B cell (primary cell): ENCODE measurements at regions not wholly inside any gene's neighbourhood (a gene's known extent, or its start where the extent isn't known, plus 50 kb on each side); places are given as distances from the start of the nearest gene placed in this dataset.

ENCODE experiments used
- ATAC-seq: fragments of 200-7000 bp; cut with Tn5 transposase; one replicate; pipeline ENCODE4 v1.10.0; 2021; ENCODE audit warnings: low read depth, mild to moderate bottlenecking, moderate number of reproducible peaks, moderate library complexity
- CTCF ChIA-PET: fragments of 350-600 bp; sonication (Branson Sonifier 250); formaldehyde crosslinking; loops from one replicate; lab custom pipeline; 2021; ENCODE audit warnings: antibody characterized with exemption, inconsistent platforms; lab: Charles Lee
- POLR2A ChIA-PET: fragments of 350-600 bp; sonication (Branson Sonifier 250); formaldehyde crosslinking; loops from one replicate; lab custom pipeline; 2021; ENCODE audit warnings: antibody characterized with exemption; lab: Charles Lee
- DNase-seq: peaks from one replicate; pipeline ENCODE4 v3.0.0; 2013
- H2AFZ ChIP-seq: 2 replicates; pipeline ENCODE4 v1.6.1; 2012; ENCODE audit warnings: mild to moderate bottlenecking, low read depth, low read length; ENCODE audit not compliant: insufficient read depth, poor library complexity, severe bottlenecking
- H3K27ac ChIP-seq, 2 donors: 1 replicate in 1 of 2; 2 replicates in 1 of 2; pipeline ENCODE4 v1.5.1; 2012 to 2013; ENCODE audit warnings: low read length in 2 of 2, mild to moderate bottlenecking in 2 of 2, moderate library complexity in 1 of 2
- H3K27me3 ChIP-seq, 4 experiments: fragments of 200-600 bp in 1 of 4; sonication (generic) in 1 of 4; replicated peaks in 1 of 4; 1 replicate in 2 of 4; 2 replicates in 2 of 4; pipeline versions ENCODE4 v1.6.1 to v1.7.0; 2013 to 2016; ENCODE audit warnings: low read length in 3 of 4, mild to moderate bottlenecking in 2 of 4, mixed read lengths in 1 of 4, moderate library complexity in 1 of 4; ENCODE audit not compliant: insufficient read depth in 4 of 4, control insufficient read depth in 3 of 4; ENCODE audit errors: control extremely low read depth in 1 of 4
- H3K36me3 ChIP-seq, 2 experiments: replicated peaks in 1 of 2; 1 replicate in 1 of 2; 2 replicates in 1 of 2; pipeline versions ENCODE4 v1.6.1 to v1.7.1; 2013; ENCODE audit warnings: low read length in 1 of 2; ENCODE audit not compliant: insufficient read depth in 2 of 2, control insufficient read depth in 1 of 2; ENCODE audit errors: control extremely low read depth in 1 of 2, extremely low read depth in 1 of 2
- H3K4me1 ChIP-seq, 2 donors: fragments of 200-600 bp in 1 of 2; sonication (generic) in 1 of 2; 1 replicate in 1 of 2; 2 replicates in 1 of 2; pipeline versions ENCODE4 v1.5.1 to v1.6.1; 2013 to 2017; ENCODE audit warnings: low read length in 2 of 2; ENCODE audit not compliant: control insufficient read depth in 2 of 2, insufficient read depth in 2 of 2
- H3K4me2 ChIP-seq: replicated peaks from 2 replicates; pipeline ENCODE3; 2012; ENCODE audit warnings: mild to moderate bottlenecking, low read depth, low read length; ENCODE audit not compliant: poor library complexity, severe bottlenecking
- H3K4me3 ChIP-seq, 5 experiments: fragments of 200-600 bp in 1 of 5; sonication (generic) in 1 of 5; 1 replicate in 3 of 5; 2 replicates in 2 of 5; pipeline versions ENCODE4 v1.5.1 to v1.7.0; 2011 to 2016; ENCODE audit warnings: low read length in 4 of 5, mild to moderate bottlenecking in 4 of 5, low read depth in 2 of 5, control low read depth in 1 of 5, moderate library complexity in 1 of 5; ENCODE audit not compliant: insufficient read depth in 1 of 5; ENCODE audit errors: control extremely low read depth in 1 of 5, extremely low read depth in 1 of 5
- H3K79me2 ChIP-seq: fragments of 200-600 bp; sonication (generic); one replicate; pipeline ENCODE4 v1.6.0; 2016; ENCODE audit warnings: low read length; ENCODE audit not compliant: control insufficient read depth, insufficient read depth
- H3K9ac ChIP-seq: fragments of 200-600 bp; sonication (generic); 2 replicates; pipeline ENCODE4 v1.6.1; 2017; ENCODE audit warnings: mild to moderate bottlenecking, low read length, moderate library complexity
- H3K9me3 ChIP-seq, 3 donors: one replicate each; pipeline versions ENCODE4 v1.6.1 to v1.7.1; 2013; ENCODE audit warnings: low read length in 2 of 3; ENCODE audit not compliant: control insufficient read depth in 2 of 3, insufficient read depth in 1 of 3; ENCODE audit errors: control extremely low read depth in 1 of 3
- H4K20me1 ChIP-seq: 2 replicates; pipeline ENCODE4 v1.6.0; 2012; ENCODE audit warnings: mild to moderate bottlenecking, low read length; ENCODE audit not compliant: insufficient read depth, control insufficient read depth, poor library complexity, severe bottlenecking
- H3K27ac Mint-ChIP-seq: one replicate; pipeline ENCODE4 v1.8.0; 2021; ENCODE audit warnings: mixed read lengths
- H3K27me3 Mint-ChIP-seq: one replicate; pipeline ENCODE4 v1.8.0; 2021; ENCODE audit warnings: mixed read lengths
- H3K4me1 Mint-ChIP-seq: one replicate; pipeline ENCODE4 v1.8.0; 2021; ENCODE audit warnings: mixed read lengths
- H3K4me3 Mint-ChIP-seq: one replicate; pipeline ENCODE4 v1.8.0; 2021; ENCODE audit warnings: mixed read lengths
- H3K9me3 Mint-ChIP-seq: one replicate; pipeline ENCODE4 v1.8.0; 2022; ENCODE audit warnings: mixed read lengths; ENCODE audit not compliant: insufficient read depth
- CTCF ChIP-seq: fragments of 200-600 bp; IDR thresholded peaks from one replicate; pipeline ENCODE4 v1.8.0; 2022; ENCODE audit warnings: antibody characterized with exemption, mild to moderate bottlenecking
- EZH2 ChIP-seq: IDR thresholded peaks from 2 replicates; pipeline ENCODE4 v1.6.1; 2012; ENCODE audit warnings: borderline replicate concordance, low read depth, mild to moderate bottlenecking, moderate library complexity, low read length; ENCODE audit not compliant: insufficient read depth, poor library complexity, severe bottlenecking
- WGBS: methylation state at CpG from one replicate; pipeline ENCODE4 v1.1.5; 2013; ENCODE audit warnings: missing lambda C conversion rate; ENCODE audit not compliant: insufficient coverage; 5-methylcytosine and 5-hydroxymethylcytosine counted together
- intact Hi-C: fragments of 100-400 bp; cut with micrococcal nuclease; formaldehyde crosslinking; loops from one replicate; pipeline ENCODE4 v1.10.0; 2022

DNA sequence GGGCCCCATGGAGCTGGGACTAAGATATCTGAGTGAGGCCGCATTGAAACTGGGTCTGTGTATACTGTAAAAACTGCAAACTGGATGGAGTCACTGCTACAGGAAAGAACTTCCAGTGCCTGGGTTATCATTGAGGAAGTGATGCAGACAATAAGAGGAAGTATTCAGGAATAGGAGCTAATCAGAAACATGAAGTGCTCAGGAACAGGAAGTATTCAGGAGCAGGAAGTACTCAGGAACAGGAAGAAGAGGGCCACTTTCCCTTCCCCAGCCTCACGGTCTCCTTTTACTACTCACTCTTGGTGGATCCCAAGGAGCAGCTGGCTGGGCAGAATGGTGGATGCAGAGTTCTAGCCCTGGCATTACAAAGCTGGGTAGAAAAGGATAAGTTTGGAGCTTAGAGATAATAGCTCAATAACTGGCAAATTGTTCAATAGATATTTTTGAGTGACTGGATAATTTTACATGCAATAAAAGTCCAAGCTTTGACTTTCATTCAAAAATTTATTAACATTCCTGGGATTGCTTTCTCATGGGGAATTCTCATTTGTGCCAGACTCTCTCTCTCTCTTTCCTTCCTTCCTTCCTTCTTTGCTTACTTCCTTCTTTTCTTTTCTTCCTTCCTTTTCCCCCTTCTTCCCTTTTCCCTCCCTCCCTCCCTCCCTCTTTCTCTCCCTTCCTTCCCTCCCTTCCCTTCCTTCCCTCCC, 82.2 kb upstream of the PAX1 start:
- H3K27me3 ChIP-seq, result no peaks in the 10 kb centered on the region
- peaks cover 0 to 3% (median 1%) of the 10 kb centered on the region in 3 donors for H3K9me3 ChIP-seq
- TF ChIP-seq EZH2 (no peak), CTCF (no peak)
- H3K4me2 ChIP-seq, result peak overlapping the region; percentile 13
- no peaks in the 10 kb centered on the region for H3K79me2 ChIP-seq
- H3K4me1 ChIP-seq, result no peaks in the 10 kb centered on the region
- H3K4me3 Mint-ChIP-seq, result no peak overlapping the region
- H3K27me3 Mint-ChIP-seq, result peaks cover 4% of the 10 kb centered on the region
- DNase-seq (no peak), ATAC-seq (no peak)
- H3K4me1 Mint-ChIP-seq, result peaks cover 4% of the 10 kb centered on the region
- ChIA-PET CTCF (interaction anchor here (0.9 to 1.8 kb wide), 3 partner anchors 9 to 764 kb away, joined by 3 to 8 read pairs (median 3); no protein-coding TSS in a partner anchor), POLR2A (no interaction called here)
- H3K9ac ChIP-seq, result no peak overlapping the region
- no peak overlapping the region for H3K4me3 ChIP-seq
- 40% methylated on average over 1 of the region's 2 CpGs for WGBS
- no peak overlapping the region for H3K27ac Mint-ChIP-seq
- no peaks in the 10 kb centered on the region for H3K36me3 ChIP-seq
- H3K27ac ChIP-seq, result no peak overlapping the region
- no peaks in the 10 kb centered on the region for H3K9me3 Mint-ChIP-seq
- H2AFZ ChIP-seq, result peak overlapping the region; percentile 30
- H4K20me1 ChIP-seq, result no peaks in the 10 kb centered on the region
- intact Hi-C loops, result no loop called here

GRCh38 chr20:21622097-21622857, 83.2 kb upstream of the PAX1 start:
- Mint-ChIP-seq H3K27ac (no peak overlapping the region), H3K27me3 (peaks cover 4% of the 10 kb centered on the region), H3K4me1 (peaks cover 4% of the 10 kb centered on the region), H3K9me3 (no peaks in the 10 kb centered on the region), H3K4me3 (no peak overlapping the region)
- Histone ChIP-seq H3K4me3 (no peak overlapping the region), H3K4me2 (no peak overlapping the region), H3K27me3 (no peaks in the 10 kb centered on the region), H2AFZ (peak overlapping the region; percentile 30), H4K20me1 (no peaks in the 10 kb centered on the region), H3K27ac (no peak overlapping the region), H3K36me3 (no peaks in the 10 kb centered on the region), H3K9ac (no peak overlapping the region), H3K9me3 (peaks cover 0 to 3% (median 1%) of the 10 kb centered on the region in 3 donors), H3K79me2 (no peaks in the 10 kb centered on the region), H3K4me1 (no peaks in the 10 kb centered on the region)
- ChIA-PET CTCF (interaction anchor here (0.9 to 1.8 kb wide), 3 partner anchors 8 to 763 kb away, joined by 3 to 8 read pairs (median 3); no protein-coding TSS in a partner anchor), POLR2A (no interaction called here)
- intact Hi-C loops, result no loop called here
- DNase-seq, result no peak
- WGBS, result 100% methylated on average over 1 of the region's 3 CpGs
- ATAC-seq, result no peak
- TF ChIP-seq EZH2 (no peak), CTCF (no peak)
